Epithelial cell of esophagus (primary cell): ENCODE measurements at regions not wholly inside any gene's neighbourhood (a gene's known extent, or its start where the extent isn't known, plus 50 kb on each side); places are given as distances from the start of the nearest gene placed in this dataset.

ENCODE experiments used
- DNase-seq: peaks from one replicate; pipeline ENCODE4 v3.0.0; 2010; ENCODE audit warnings: low read depth
- H3K4me3 ChIP-seq: 2 replicates; pipeline ENCODE4 v1.5.1; 2011; ENCODE audit warnings: mild to moderate bottlenecking, low read length, control low read depth
- CTCF ChIP-seq: IDR thresholded peaks from 2 replicates; pipeline ENCODE4 v1.5.1; 2011; ENCODE audit warnings: low read depth, mild to moderate bottlenecking, low read length, control low read depth, inconsistent platforms; ENCODE audit not compliant: insufficient read depth; ENCODE audit errors: missing control alignments

GRCh38 chr13:72314210-72314609 lies 413.2 kb downstream of the MZT1 start:
- H3K4me3 ChIP-seq = no peak overlapping the region
- no peak for DNase-seq
- TF ChIP-seq CTCF = no peak

GRCh38 chr13:72313546-72313945 lies 413.9 kb downstream of the MZT1 start:
- H3K4me3 ChIP-seq = no peak overlapping the region
- no peak for TF ChIP-seq CTCF
- no peak for DNase-seq

- no peak for TF ChIP-seq CTCF
Observed at GRCh38 chr13:72303941-72304746, 423.3 kb downstream of the MZT1 start.

GRCh38 chr13:72296246-72296645 lies 429.2 kb upstream of the DACH1 start:
- TF ChIP-seq CTCF = no peak
- no peak for DNase-seq
- no peak overlapping the region for H3K4me3 ChIP-seq

More at GRCh38 chr13:72303941-72304746, 423.3 kb downstream of the MZT1 start:
- DNase-seq = no peak
- no peak overlapping the region for H3K4me3 ChIP-seq

GRCh38 chr13:72295153-72295552 lies 428.1 kb upstream of the DACH1 start:
- DNase-seq = no peak
- no peak for TF ChIP-seq CTCF
- H3K4me3 ChIP-seq = no peak overlapping the region

- DNase-seq = peak; percentile 16
- TF ChIP-seq CTCF = no peak
- no peak overlapping the region for H3K4me3 ChIP-seq
Observed at GRCh38 chr13:72293206-72293605, 426.2 kb upstream of the DACH1 start.

- no peak for TF ChIP-seq CTCF
- H3K4me3 ChIP-seq = no peak overlapping the region
- DNase-seq = peak; percentile 89
Observed at GRCh38 chr13:72290962-72291681, 424.1 kb upstream of the DACH1 start.
